GM12878 (cell line): ENCODE measurements at regions not wholly inside any gene's neighbourhood (a gene's known extent, or its start where the extent isn't known, plus 50 kb on each side); places are given as distances from the start of the nearest gene placed in this dataset.
"Not testable (repeated sequence)": the region's sequence is repeated elsewhere in the genome, so short reads cannot be mapped to it uniquely, and the experiment has no call there.

Experiments used
- CTCF ChIP-seq, 3 experiments: IDR thresholded peaks in 2 of 3; conservative IDR thresholded peaks in 1 of 3; 2 replicates each; pipeline ENCODE4 v1.5.1; 2011; ENCODE audit warnings: low read depth in 3 of 3, low read length in 3 of 3, mild to moderate bottlenecking in 3 of 3, control low read depth in 2 of 3, moderate library complexity in 2 of 3, inconsistent platforms in 1 of 3, mixed read lengths in 1 of 3; ENCODE audit not compliant: control insufficient read depth in 2 of 3, insufficient read depth in 1 of 3; ENCODE audit errors: extremely low read depth in 1 of 3
- PAX8 ChIP-seq: fragments of 450-650 bp; IDR thresholded peaks from 2 replicates; pipeline ENCODE4 v1.6.1; 2017; ENCODE audit warnings: mild to moderate bottlenecking, moderate library complexity

- not testable (repeated sequence) for TF ChIP-seq PAX8; CTCF (IDR thresholded peaks at IDR 0.05 in 2 of 3, conservative IDR thresholded peaks at IDR 0.05 in 1 of 3; ENCODE audit: control insufficient read depth in 2 of 3, extremely low read depth in 1 of 3, insufficient read depth in 1 of 3, low read depth in 3 of 3, low read length in 3 of 3)
Measured at GRCh38 chr14:105969026-105969425, 442.6 kb downstream of the TMEM121 start.
